ENCODE measurements at regions not wholly inside any gene's neighbourhood (a gene's known extent, or its start where the extent isn't known, plus 50 kb on each side); places are given as distances from the start of the nearest gene placed in this dataset.

- no peak overlapping the region for H3K9ac ChIP-seq (ENCODE audit: low read length)
- no peak overlapping the region for H3K27ac ChIP-seq (ENCODE audit: low read depth, low read length)
- H3K27me3 ChIP-seq (ENCODE audit: control insufficient read depth, insufficient read depth, low read length) = no peaks in the 10 kb centered on the region
- H3K36me3 ChIP-seq (ENCODE audit: control insufficient read depth, insufficient read depth, low read length) = no peaks in the 10 kb centered on the region
- no peak overlapping the region for H3K4me3 ChIP-seq (ENCODE audit: low read length)
- H3K4me1 ChIP-seq (ENCODE audit: control insufficient read depth, insufficient read depth, low read length) = peaks cover 6% of the 10 kb centered on the region
Measured at GRCh38 chr15:98126326-98127085, 166.0 kb downstream of the ARRDC4 start.

- no peaks in the 10 kb centered on the region for H3K4me1 ChIP-seq (ENCODE audit: control insufficient read depth, insufficient read depth, low read length)
Measured at GRCh38 chr15:98127586-98127985, 167.1 kb downstream of the ARRDC4 start.

GRCh38 chr15:98131924-98132323 lies 171.4 kb downstream of the ARRDC4 start:
- Histone ChIP-seq H3K27me3 (ENCODE audit: control insufficient read depth, insufficient read depth, low read length) (no peaks in the 10 kb centered on the region), H3K4me1 (ENCODE audit: control insufficient read depth, insufficient read depth, low read length) (no peaks in the 10 kb centered on the region), H3K36me3 (ENCODE audit: control insufficient read depth, insufficient read depth, low read length) (no peaks in the 10 kb centered on the region), H3K4me3 (ENCODE audit: low read length) (no peak overlapping the region), H3K9ac (ENCODE audit: low read length) (no peak overlapping the region), H3K27ac (ENCODE audit: low read depth, low read length) (no peak overlapping the region)

More at GRCh38 chr15:98127586-98127985, 167.1 kb downstream of the ARRDC4 start:
- Histone ChIP-seq H3K4me3 (ENCODE audit: low read length) (no peak overlapping the region), H3K9ac (ENCODE audit: low read length) (no peak overlapping the region), H3K27ac (ENCODE audit: low read depth, low read length) (no peak overlapping the region), H3K36me3 (ENCODE audit: control insufficient read depth, insufficient read depth, low read length) (no peaks in the 10 kb centered on the region), H3K27me3 (ENCODE audit: control insufficient read depth, insufficient read depth, low read length) (no peaks in the 10 kb centered on the region)

- Histone ChIP-seq H3K36me3 (ENCODE audit: control insufficient read depth, insufficient read depth, low read length) (no peaks in the 10 kb centered on the region), H3K4me3 (ENCODE audit: low read length) (no peak overlapping the region), H3K27ac (ENCODE audit: low read depth, low read length) (no peak overlapping the region), H3K9ac (ENCODE audit: low read length) (no peak overlapping the region), H3K4me1 (ENCODE audit: control insufficient read depth, insufficient read depth, low read length) (no peaks in the 10 kb centered on the region), H3K27me3 (ENCODE audit: control insufficient read depth, insufficient read depth, low read length) (no peaks in the 10 kb centered on the region)
Measured at GRCh38 chr15:98134905-98135304, 174.4 kb downstream of the ARRDC4 start.

GRCh38 chr15:98138910-98139309 lies 178.4 kb downstream of the ARRDC4 start:
- Histone ChIP-seq H3K27ac (ENCODE audit: low read depth, low read length) (no peak overlapping the region), H3K27me3 (ENCODE audit: control insufficient read depth, insufficient read depth, low read length) (no peaks in the 10 kb centered on the region), H3K4me1 (ENCODE audit: control insufficient read depth, insufficient read depth, low read length) (no peaks in the 10 kb centered on the region), H3K4me3 (ENCODE audit: low read length) (no peak overlapping the region), H3K9ac (ENCODE audit: low read length) (no peak overlapping the region), H3K36me3 (ENCODE audit: control insufficient read depth, insufficient read depth, low read length) (no peaks in the 10 kb centered on the region)

GRCh38 chr15:98139337-98139736 lies 178.8 kb downstream of the ARRDC4 start:
- no peak overlapping the region for H3K4me3 ChIP-seq (ENCODE audit: low read length)
- H3K4me1 ChIP-seq (ENCODE audit: control insufficient read depth, insufficient read depth, low read length) = no peaks in the 10 kb centered on the region
- H3K36me3 ChIP-seq (ENCODE audit: control insufficient read depth, insufficient read depth, low read length) = no peaks in the 10 kb centered on the region
- H3K27me3 ChIP-seq (ENCODE audit: control insufficient read depth, insufficient read depth, low read length) = no peaks in the 10 kb centered on the region
- H3K9ac ChIP-seq (ENCODE audit: low read length) = no peak overlapping the region
- no peak overlapping the region for H3K27ac ChIP-seq (ENCODE audit: low read depth, low read length)

- no peaks in the 10 kb centered on the region for H3K36me3 ChIP-seq (ENCODE audit: control insufficient read depth, insufficient read depth, low read length)
- H3K27ac ChIP-seq (ENCODE audit: low read depth, low read length) = no peak overlapping the region
- no peak overlapping the region for H3K9ac ChIP-seq (ENCODE audit: low read length)
- H3K27me3 ChIP-seq (ENCODE audit: control insufficient read depth, insufficient read depth, low read length) = no peaks in the 10 kb centered on the region
- H3K4me3 ChIP-seq (ENCODE audit: low read length) = no peak overlapping the region
- no peaks in the 10 kb centered on the region for H3K4me1 ChIP-seq (ENCODE audit: control insufficient read depth, insufficient read depth, low read length)
Measured at GRCh38 chr15:98142572-98142971, 182.1 kb downstream of the ARRDC4 start.

- no peaks in the 10 kb centered on the region for H3K4me1 ChIP-seq (ENCODE audit: control insufficient read depth, insufficient read depth, low read length)
- H3K27me3 ChIP-seq (ENCODE audit: control insufficient read depth, insufficient read depth, low read length) = no peaks in the 10 kb centered on the region
- H3K27ac ChIP-seq (ENCODE audit: low read depth, low read length) = no peak overlapping the region
- no peak overlapping the region for H3K4me3 ChIP-seq (ENCODE audit: low read length)
- no peak overlapping the region for H3K9ac ChIP-seq (ENCODE audit: low read length)
- no peaks in the 10 kb centered on the region for H3K36me3 ChIP-seq (ENCODE audit: control insufficient read depth, insufficient read depth, low read length)
Measured at GRCh38 chr15:98143116-98143515, 182.6 kb downstream of the ARRDC4 start.

GRCh38 chr15:98144388-98144787 lies 183.9 kb downstream of the ARRDC4 start:
- no peak overlapping the region for H3K4me3 ChIP-seq (ENCODE audit: low read length)
- H3K27me3 ChIP-seq (ENCODE audit: control insufficient read depth, insufficient read depth, low read length) = no peaks in the 10 kb centered on the region
- H3K27ac ChIP-seq (ENCODE audit: low read depth, low read length) = no peak overlapping the region
- no peaks in the 10 kb centered on the region for H3K36me3 ChIP-seq (ENCODE audit: control insufficient read depth, insufficient read depth, low read length)
- H3K4me1 ChIP-seq (ENCODE audit: control insufficient read depth, insufficient read depth, low read length) = no peaks in the 10 kb centered on the region
- H3K9ac ChIP-seq (ENCODE audit: low read length) = no peak overlapping the region

- no peak overlapping the region for H3K27ac ChIP-seq (ENCODE audit: low read depth, low read length)
- H3K9ac ChIP-seq (ENCODE audit: low read length) = no peak overlapping the region
- no peak overlapping the region for H3K4me3 ChIP-seq (ENCODE audit: low read length)
- no peaks in the 10 kb centered on the region for H3K36me3 ChIP-seq (ENCODE audit: control insufficient read depth, insufficient read depth, low read length)
- H3K4me1 ChIP-seq (ENCODE audit: control insufficient read depth, insufficient read depth, low read length) = no peaks in the 10 kb centered on the region
- no peaks in the 10 kb centered on the region for H3K27me3 ChIP-seq (ENCODE audit: control insufficient read depth, insufficient read depth, low read length)
Measured at GRCh38 chr15:98146031-98146820, 185.7 kb downstream of the ARRDC4 start.

- Histone ChIP-seq H3K27me3 (ENCODE audit: control insufficient read depth, insufficient read depth, low read length) (no peaks in the 10 kb centered on the region), H3K27ac (ENCODE audit: low read depth, low read length) (no peak overlapping the region), H3K36me3 (ENCODE audit: control insufficient read depth, insufficient read depth, low read length) (no peaks in the 10 kb centered on the region), H3K9ac (ENCODE audit: low read length) (no peak overlapping the region), H3K4me3 (ENCODE audit: low read length) (no peak overlapping the region), H3K4me1 (ENCODE audit: control insufficient read depth, insufficient read depth, low read length) (no peaks in the 10 kb centered on the region)
Measured at GRCh38 chr15:98147415-98147814, 186.9 kb downstream of the ARRDC4 start.

- Histone ChIP-seq H3K4me3 (ENCODE audit: low read length) (no peak overlapping the region), H3K4me1 (ENCODE audit: control insufficient read depth, insufficient read depth, low read length) (no peaks in the 10 kb centered on the region), H3K9ac (ENCODE audit: low read length) (no peak overlapping the region), H3K27me3 (ENCODE audit: control insufficient read depth, insufficient read depth, low read length) (no peaks in the 10 kb centered on the region), H3K36me3 (ENCODE audit: control insufficient read depth, insufficient read depth, low read length) (no peaks in the 10 kb centered on the region), H3K27ac (ENCODE audit: low read depth, low read length) (no peak overlapping the region)
Measured at GRCh38 chr15:98150084-98150483, 189.6 kb downstream of the ARRDC4 start.

GRCh38 chr15:98150536-98150935 lies 190.0 kb downstream of the ARRDC4 start:
- no peaks in the 10 kb centered on the region for H3K27me3 ChIP-seq (ENCODE audit: control insufficient read depth, insufficient read depth, low read length)
- no peak overlapping the region for H3K9ac ChIP-seq (ENCODE audit: low read length)
- no peak overlapping the region for H3K4me3 ChIP-seq (ENCODE audit: low read length)
- H3K27ac ChIP-seq (ENCODE audit: low read depth, low read length) = no peak overlapping the region
- H3K4me1 ChIP-seq (ENCODE audit: control insufficient read depth, insufficient read depth, low read length) = no peaks in the 10 kb centered on the region
- H3K36me3 ChIP-seq (ENCODE audit: control insufficient read depth, insufficient read depth, low read length) = no peaks in the 10 kb centered on the region

Measured in rectal smooth muscle tissue (tissue), 1 donor.